Activated naive CD4-positive, alpha-beta T cell treated with Interleukin-2 at 50 U/mL for 16 hours (primary cell): ENCODE measurements at regions not wholly inside any gene's neighbourhood (a gene's known extent, or its start where the extent isn't known, plus 50 kb on each side); places are given as distances from the start of the nearest gene placed in this dataset.
"Not testable (repeated sequence)": the region's sequence is repeated elsewhere in the genome, so short reads cannot be mapped to it uniquely, and the experiment has no call there.

Experiments used
- DNase-seq: peaks from one replicate; pipeline ENCODE4 v3.0.0-alpha.2; 2020

- DNase-seq = no peak
These were observed 463.7 kb downstream of the EPM2A start for GRCh38 chr6:145271577-145271976.

- no peak for DNase-seq
These were observed 463.1 kb downstream of the EPM2A start for GRCh38 chr6:145272246-145272645.

GRCh38 chr6:145273136-145273535 is 462.2 kb downstream of the EPM2A start:
- DNase-seq = no peak

- DNase-seq = no peak
These were observed 461.2 kb downstream of the EPM2A start for GRCh38 chr6:145274083-145274482.

GRCh38 chr6:145275019-145275418 is 460.3 kb downstream of the EPM2A start:
- DNase-seq = no peak

- no peak for DNase-seq
These were observed 459.5 kb downstream of the EPM2A start for GRCh38 chr6:145275787-145276186.

- DNase-seq = no peak
These were observed 458.6 kb downstream of the EPM2A start for GRCh38 chr6:145276756-145277155.

GRCh38 chr6:145277358-145278086 is 457.8 kb downstream of the EPM2A start:
- no peak for DNase-seq

GRCh38 chr6:145278163-145278807 is 457.0 kb downstream of the EPM2A start:
- DNase-seq = no peak

- DNase-seq = no peak
These were observed 455.8 kb downstream of the EPM2A start for GRCh38 chr6:145279551-145279950.

- no peak for DNase-seq
These were observed 455.3 kb downstream of the EPM2A start for GRCh38 chr6:145279993-145280392.

GRCh38 chr6:145283209-145283608 is 452.1 kb downstream of the EPM2A start:
- DNase-seq = not testable (repeated sequence)

GRCh38 chr6:145283856-145284255 is 451.5 kb downstream of the EPM2A start:
- DNase-seq = no peak

GRCh38 chr6:145286916-145287315 is 448.4 kb downstream of the EPM2A start:
- no peak for DNase-seq

GRCh38 chr6:145289573-145289972 is 445.7 kb downstream of the EPM2A start:
- DNase-seq = no peak

GRCh38 chr6:145290122-145290521 is 445.2 kb downstream of the EPM2A start:
- DNase-seq = no peak

- DNase-seq = no peak
These were observed 443.3 kb downstream of the EPM2A start for GRCh38 chr6:145292066-145292465.

GRCh38 chr6:145294942-145295341 is 440.4 kb downstream of the EPM2A start:
- no peak for DNase-seq

GRCh38 chr6:145295746-145296145 is 439.6 kb downstream of the EPM2A start:
- DNase-seq = no peak

GRCh38 chr6:145305670-145306069 is 429.6 kb downstream of the EPM2A start:
- no peak for DNase-seq

- DNase-seq = no peak
These were observed 428.8 kb downstream of the EPM2A start for GRCh38 chr6:145306489-145306888.

GRCh38 chr6:145309842-145310535 is 425.3 kb downstream of the EPM2A start:
- DNase-seq = no peak

- DNase-seq = no peak
These were observed 422.8 kb downstream of the EPM2A start for GRCh38 chr6:145312481-145312880.
